Glomerular endothelial cell (primary cell): ENCODE measurements at regions not wholly inside any gene's neighbourhood (a gene's known extent, or its start where the extent isn't known, plus 50 kb on each side); places are given as distances from the start of the nearest gene placed in this dataset.

ENCODE experiments used
- DNase-seq: peaks from one replicate; pipeline ENCODE4 v3.0.0-alpha.2; 2011; ENCODE audit warnings: low read depth, low spot score; ENCODE audit errors: extremely low read depth

DNA sequence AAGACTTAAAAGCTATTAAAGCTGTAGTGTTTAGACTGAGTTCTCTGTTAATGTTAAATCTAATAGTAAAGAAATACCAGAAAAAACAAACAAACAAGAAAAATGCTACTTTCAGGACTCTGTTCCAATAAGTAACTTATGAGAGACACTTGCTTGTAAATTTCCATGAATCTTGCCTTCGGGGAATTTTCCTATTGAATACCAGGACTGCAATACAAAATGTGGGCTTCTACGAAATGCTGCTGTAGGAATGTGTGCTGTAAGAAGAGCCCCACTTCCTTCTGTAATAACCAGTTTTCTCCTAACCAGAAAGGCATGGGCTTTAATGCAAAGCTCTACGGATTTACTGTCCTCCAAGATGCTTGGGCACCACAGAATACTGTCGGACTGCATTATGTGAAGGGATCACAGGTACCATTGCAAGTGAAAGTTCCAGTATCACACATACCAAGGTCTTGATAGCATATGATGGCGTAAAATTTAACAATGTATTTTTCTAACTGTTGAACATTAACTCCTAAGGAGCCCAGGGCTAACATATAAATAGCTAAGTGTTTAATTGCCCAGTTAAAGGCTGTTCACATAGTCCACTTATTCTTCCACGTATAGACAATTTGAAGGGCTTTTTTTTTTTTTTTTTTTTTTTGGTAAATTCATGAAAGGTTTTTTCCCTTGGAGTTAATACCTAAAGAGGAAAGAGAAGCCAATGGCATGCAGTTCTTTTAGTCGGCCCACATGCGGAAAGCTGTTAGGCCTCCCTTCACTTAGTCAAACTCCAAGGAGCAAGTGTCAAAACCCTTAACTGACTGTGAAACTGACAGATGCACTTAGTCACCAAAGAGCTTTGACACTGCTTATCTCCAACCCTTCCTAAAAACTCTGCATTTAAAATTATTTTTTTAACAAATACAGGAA is 564.0 kb upstream of the POU3F3 start:
- no peak for DNase-seq

GRCh38 chr2:104290566-104290891 is 563.4 kb upstream of the POU3F3 start:
- DNase-seq: no peak

GRCh38 chr2:104312684-104313083 is 541.2 kb upstream of the POU3F3 start:
- no peak for DNase-seq

DNA sequence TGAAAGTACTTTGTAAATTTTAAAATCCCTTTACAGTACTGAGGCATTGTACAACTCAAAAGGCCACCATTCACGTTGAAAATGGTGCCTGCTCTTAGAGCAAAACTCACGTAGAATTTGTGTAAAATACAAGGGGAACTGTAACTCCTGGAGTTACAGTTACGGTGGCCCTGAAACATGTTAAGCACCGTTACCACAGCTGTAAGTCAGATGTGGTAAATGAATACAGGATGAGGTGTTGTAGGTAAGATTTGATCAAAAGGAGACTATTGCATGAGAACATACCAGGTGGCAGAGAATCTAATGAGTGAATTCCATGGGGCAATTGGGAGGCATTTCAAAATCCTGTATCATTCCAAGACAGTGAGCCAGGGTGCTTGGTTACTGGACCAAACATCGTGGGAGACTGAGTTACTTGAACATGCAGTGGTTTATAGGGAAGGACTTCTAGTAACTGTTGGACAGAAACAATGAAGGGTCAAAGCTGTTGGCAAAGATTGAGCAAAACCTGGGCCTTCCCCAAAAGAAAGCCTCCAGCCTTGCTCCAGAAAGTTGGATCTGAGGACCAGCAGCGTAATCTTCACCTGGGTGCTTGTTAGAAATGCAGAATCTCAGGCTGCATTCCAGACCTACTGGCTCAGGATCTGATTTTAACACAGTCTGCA is 535.8 kb upstream of the POU3F3 start:
- no peak for DNase-seq

GRCh38 chr2:104321116-104321795 is 532.7 kb upstream of the POU3F3 start:
- no peak for DNase-seq

DNA sequence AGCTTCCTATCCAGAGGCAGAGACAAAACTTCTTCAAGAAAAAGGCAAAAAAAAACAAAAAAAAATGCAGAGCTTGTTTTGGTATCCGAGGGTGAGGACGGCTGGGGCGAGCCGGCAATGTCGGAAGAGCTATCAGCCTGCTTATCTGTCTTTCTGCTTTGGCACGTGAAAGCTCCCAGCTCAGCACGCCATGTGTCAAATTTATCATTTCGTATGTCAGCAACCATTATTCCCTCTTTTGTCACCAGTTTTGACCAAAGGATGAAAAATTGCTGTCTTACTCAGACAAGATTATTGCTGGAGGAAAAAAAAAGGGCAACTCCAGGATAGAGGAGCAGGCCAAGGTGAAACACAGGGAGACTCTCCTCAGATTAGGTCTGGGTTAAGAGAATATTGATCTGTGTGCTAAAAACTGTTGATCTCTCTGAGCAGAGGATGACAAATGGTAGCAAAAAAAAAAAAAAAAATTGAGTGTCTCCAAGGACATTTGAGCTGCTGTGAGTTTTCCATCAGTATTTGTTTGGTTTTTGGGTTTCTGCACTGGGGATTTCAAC is 532.0 kb upstream of the POU3F3 start:
- DNase-seq: no peak

GRCh38 chr2:104332731-104333130 is 521.2 kb upstream of the POU3F3 start:
- no peak for DNase-seq

GRCh38 chr2:104337869-104338268 is 516.0 kb upstream of the POU3F3 start:
- DNase-seq: no peak

- no peak for DNase-seq
Measured at GRCh38 chr2:104340162-104340561, 513.8 kb upstream of the POU3F3 start.

- no peak for DNase-seq
Measured at GRCh38 chr2:104340879-104341828, 512.8 kb upstream of the POU3F3 start.

GRCh38 chr2:104344306-104344705 is 509.6 kb upstream of the POU3F3 start:
- DNase-seq: no peak

DNA sequence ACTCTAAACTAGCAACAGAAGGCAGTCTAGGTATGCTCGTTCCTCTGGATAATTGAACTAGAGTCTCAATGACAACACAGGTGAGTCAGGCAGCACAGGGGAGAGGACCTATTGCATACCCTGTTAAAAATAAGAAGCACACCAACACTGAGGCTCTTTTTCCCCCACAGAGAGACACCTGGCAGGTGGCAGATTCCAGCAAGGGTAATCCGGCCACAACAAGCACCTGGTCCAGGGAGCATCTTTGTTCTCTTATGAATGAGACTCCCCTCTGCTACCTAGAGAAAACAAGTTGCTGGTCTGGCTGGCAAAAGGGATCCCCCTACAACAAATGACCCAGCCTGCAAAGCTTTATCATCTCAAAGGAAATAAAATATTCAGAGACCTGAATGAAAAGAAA is 508.9 kb upstream of the POU3F3 start:
- no peak for DNase-seq

DNA sequence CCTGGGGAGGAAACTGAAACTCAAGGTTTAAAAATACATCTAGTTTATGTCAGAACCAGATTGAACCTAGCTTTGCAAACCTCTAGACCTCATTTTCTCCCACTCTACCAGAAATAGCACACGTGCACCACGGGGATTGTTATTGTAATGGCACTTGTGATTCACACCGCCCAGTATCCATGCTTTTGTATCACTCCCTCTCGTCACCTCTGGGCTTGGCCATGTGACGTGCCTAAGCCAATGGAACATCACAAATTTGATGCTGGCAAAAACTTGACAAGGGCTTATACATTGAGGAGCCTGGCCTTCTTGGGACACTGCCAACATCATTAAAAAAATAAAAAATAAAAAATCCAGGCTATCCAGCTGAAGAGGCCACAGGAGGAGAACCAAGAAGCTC is 495.8 kb upstream of the POU3F3 start:
- no peak for DNase-seq

GRCh38 chr2:104361414-104361813 is 492.5 kb upstream of the POU3F3 start:
- DNase-seq: no peak

DNA sequence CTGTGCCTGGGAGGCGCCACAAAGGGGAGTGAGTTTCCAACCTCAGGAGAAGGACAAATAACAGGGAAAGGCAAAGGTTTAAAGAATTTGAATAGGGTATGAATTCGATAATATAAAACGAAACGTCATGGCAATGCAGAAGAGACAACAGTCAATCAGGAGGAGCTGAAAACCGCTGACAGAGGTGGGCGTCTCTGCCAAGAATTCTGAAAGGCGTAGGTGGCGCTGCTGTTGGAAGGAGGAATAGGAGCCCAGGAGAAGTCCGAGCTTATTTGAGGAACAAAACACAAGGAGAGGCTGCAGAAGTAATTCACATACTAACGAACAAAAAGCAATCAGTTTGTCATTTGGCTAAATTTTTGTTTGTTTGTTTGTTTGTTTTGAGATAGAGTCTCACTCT is 485.8 kb upstream of the POU3F3 start:
- no peak for DNase-seq

DNA sequence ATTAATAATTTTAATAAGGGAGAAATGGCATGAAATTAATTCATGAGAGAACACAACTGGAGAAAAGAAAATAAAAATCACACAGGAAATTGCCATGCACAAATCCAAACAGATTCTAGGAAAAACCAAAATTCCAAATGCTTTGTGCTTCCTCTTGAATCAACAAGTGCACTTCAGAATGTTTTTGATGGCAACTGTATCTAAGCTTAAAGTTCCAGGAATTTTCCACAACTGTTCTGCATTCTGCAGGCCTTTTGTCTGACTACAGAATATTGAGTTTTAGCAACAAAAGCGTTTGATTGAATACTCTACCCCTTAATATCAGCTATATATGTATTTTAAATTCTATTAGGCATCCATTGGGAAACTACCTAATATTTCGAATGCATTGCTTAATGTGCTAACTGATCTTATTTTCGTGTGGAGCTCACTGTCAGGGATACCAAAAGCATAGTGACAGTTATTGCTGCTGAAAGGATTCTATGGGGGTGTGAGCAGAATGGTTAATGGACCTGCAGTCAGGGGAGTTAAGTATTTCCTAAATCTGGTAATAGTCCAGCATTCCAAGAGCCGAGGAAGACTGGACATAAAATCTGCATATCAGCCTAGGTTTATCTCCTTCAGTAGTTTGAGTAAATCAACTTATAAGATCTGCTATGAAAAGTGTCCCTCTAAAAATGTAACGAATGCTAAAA is 482.7 kb upstream of the POU3F3 start:
- no peak for DNase-seq

DNA sequence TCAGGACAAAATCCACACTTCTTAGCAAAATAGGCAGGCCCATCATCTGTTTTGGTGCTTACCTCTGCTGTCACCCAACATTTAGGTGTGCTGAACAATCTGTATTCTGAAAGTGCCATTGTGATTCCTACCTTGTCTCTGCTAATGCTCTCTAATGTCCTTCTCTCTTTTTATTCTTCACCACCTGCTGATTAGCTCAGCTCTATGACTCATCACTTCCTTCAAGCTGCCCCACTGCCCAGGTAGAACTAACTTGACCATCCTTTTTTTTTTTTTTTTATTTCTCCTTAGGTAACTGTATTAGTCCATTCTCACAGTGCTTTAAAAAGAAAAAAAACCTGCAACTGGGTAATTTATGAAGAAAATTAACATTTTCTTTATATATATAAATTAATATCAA is 478.7 kb upstream of the POU3F3 start:
- DNase-seq: no peak

- DNase-seq: no peak
Measured at GRCh38 chr2:104378853-104379374, 475.0 kb upstream of the POU3F3 start.

DNA sequence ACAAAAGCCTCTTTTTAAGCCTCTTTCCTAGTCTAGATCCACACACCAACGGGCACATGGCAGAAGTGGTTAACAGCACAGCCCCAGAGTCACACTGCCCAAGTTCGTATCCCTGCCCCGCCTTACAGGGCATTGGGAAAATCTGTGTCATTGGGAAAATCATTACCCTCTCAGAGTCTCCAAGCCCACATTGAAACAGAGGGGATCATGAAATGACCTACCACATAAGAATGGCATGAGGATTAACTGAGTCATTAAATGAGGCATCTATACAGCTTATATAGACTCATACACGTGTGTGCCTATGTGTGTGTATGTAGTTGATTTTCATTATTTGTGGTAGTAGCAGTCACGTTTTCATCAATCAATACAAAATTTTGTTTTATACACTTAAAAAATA is 469.0 kb upstream of the POU3F3 start:
- no peak for DNase-seq

DNA sequence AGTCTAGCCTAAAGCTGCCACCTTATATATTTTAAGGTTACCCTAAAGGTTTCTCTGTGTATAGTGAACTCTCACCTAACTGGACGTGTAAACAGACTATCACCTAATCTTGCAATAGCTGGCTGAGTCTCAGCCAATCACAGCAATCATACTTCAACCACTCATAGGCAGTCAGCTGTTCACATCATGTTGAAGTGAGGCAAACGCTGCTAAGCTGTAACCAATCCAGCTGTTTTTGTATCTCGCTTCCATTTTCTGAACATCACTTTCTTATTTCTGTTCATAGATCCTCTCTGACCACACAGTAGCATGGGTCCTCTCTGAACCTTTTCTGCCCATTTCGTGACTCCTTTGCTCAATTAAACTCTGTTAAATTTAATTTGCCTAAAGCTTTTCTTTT is 468.2 kb upstream of the POU3F3 start:
- no peak for DNase-seq
